ENCODE measurements at regions not wholly inside any gene's neighbourhood (a gene's known extent, or its start where the extent isn't known, plus 50 kb on each side); places are given as distances from the start of the nearest gene placed in this dataset.
"Not testable (repeated sequence)": the region's sequence is repeated elsewhere in the genome, so short reads cannot be mapped to it uniquely, and the experiment has no call there.

GRCh38 chr7:152511736-152512135 lies 75.9 kb upstream of the KMT2C start:
- Histone ChIP-seq H3K36me3 (ENCODE audit: control insufficient read depth, insufficient read depth, low read length) (no peaks in the 10 kb centered on the region), H3K9me3 (ENCODE audit: control insufficient read depth, low read length) (no peaks in the 10 kb centered on the region), H3K4me1 (ENCODE audit: control insufficient read depth, insufficient read depth, low read length, poor library complexity, severe bottlenecking) (peaks cover 7% of the 10 kb centered on the region), H3K27ac (ENCODE audit: insufficient read depth, low read length, poor library complexity, severe bottlenecking) (no peak overlapping the region), H3K27me3 (replicated peaks; ENCODE audit: control insufficient read depth, insufficient read depth, low read length, poor library complexity, severe bottlenecking) (no peaks in the 10 kb centered on the region), H3K4me3 (ENCODE audit: insufficient read depth, low read depth, low read length, poor library complexity, severe bottlenecking) (no peak overlapping the region)
- DNase-seq, result no peak

DNA sequence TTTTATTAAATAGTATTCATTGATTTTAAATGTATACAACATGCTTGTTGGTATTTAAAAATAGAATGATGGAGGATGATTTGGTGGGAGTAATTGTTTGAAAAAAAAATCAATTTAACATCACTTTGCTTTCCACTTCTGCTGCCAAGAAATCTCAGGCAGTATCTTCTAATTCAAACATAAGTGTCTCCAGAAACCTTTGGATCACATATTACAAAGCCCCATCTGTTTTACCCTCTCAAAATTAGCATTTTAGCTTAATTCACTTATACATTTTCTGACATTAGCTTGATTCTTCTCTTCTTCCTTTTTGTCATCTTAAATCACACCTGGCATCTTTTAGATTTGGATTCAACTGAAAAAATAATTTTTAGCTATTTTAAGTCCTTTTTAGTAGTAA lies 72.9 kb upstream of the KMT2C start:
- H3K36me3 ChIP-seq (ENCODE audit: control insufficient read depth, insufficient read depth, low read length), result no peaks in the 10 kb centered on the region
- no peak for DNase-seq
- H3K27me3 ChIP-seq (replicated peaks; ENCODE audit: control insufficient read depth, insufficient read depth, low read length, poor library complexity, severe bottlenecking), result no peaks in the 10 kb centered on the region
- no peak overlapping the region for H3K4me3 ChIP-seq (ENCODE audit: insufficient read depth, low read depth, low read length, poor library complexity, severe bottlenecking)
- peaks cover 7% of the 10 kb centered on the region for H3K4me1 ChIP-seq (ENCODE audit: control insufficient read depth, insufficient read depth, low read length, poor library complexity, severe bottlenecking)
- no peaks in the 10 kb centered on the region for H3K9me3 ChIP-seq (ENCODE audit: control insufficient read depth, low read length)
- no peak overlapping the region for H3K27ac ChIP-seq (ENCODE audit: insufficient read depth, low read length, poor library complexity, severe bottlenecking)

DNA sequence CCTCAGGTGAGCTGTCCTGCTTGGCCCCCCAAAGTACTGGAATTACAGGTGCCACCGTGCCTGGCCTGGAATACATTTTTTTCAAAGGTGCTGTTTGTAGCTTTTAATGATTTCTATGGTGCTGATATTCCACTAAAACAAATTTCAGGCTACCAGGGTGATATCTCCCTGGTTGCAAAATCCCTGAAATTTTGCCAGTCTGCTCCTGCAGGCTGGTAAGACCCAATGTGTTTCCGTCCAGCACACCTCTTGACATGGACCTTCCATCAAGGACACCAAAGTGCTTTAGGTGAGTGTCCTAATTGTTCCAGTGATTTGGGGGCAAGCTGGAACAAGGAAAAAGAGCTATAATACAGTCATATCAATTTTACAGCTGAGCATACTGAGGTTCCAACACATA lies 69.8 kb upstream of the KMT2C start:
- Histone ChIP-seq H3K27ac (ENCODE audit: insufficient read depth, low read length, poor library complexity, severe bottlenecking) (no peak overlapping the region), H3K4me3 (ENCODE audit: insufficient read depth, low read depth, low read length, poor library complexity, severe bottlenecking) (no peak overlapping the region), H3K4me1 (ENCODE audit: control insufficient read depth, insufficient read depth, low read length, poor library complexity, severe bottlenecking) (no peaks in the 10 kb centered on the region), H3K9me3 (ENCODE audit: control insufficient read depth, low read length) (no peaks in the 10 kb centered on the region), H3K36me3 (ENCODE audit: control insufficient read depth, insufficient read depth, low read length) (no peaks in the 10 kb centered on the region), H3K27me3 (replicated peaks; ENCODE audit: control insufficient read depth, insufficient read depth, low read length, poor library complexity, severe bottlenecking) (no peaks in the 10 kb centered on the region)
- DNase-seq, result no peak

- Histone ChIP-seq H3K27me3 (replicated peaks; ENCODE audit: control insufficient read depth, insufficient read depth, low read length, poor library complexity, severe bottlenecking) (no peaks in the 10 kb centered on the region), H3K4me1 (ENCODE audit: control insufficient read depth, insufficient read depth, low read length, poor library complexity, severe bottlenecking) (no peaks in the 10 kb centered on the region), H3K36me3 (ENCODE audit: control insufficient read depth, insufficient read depth, low read length) (no peaks in the 10 kb centered on the region), H3K4me3 (ENCODE audit: insufficient read depth, low read depth, low read length, poor library complexity, severe bottlenecking) (no peak overlapping the region), H3K27ac (ENCODE audit: insufficient read depth, low read length, poor library complexity, severe bottlenecking) (no peak overlapping the region), H3K9me3 (ENCODE audit: control insufficient read depth, low read length) (no peaks in the 10 kb centered on the region)
- DNase-seq, result no peak
These were observed 69.0 kb upstream of the KMT2C start for GRCh38 chr7:152504816-152505215.

GRCh38 chr7:152504367-152504766 lies 68.6 kb upstream of the KMT2C start:
- Histone ChIP-seq H3K27ac (ENCODE audit: insufficient read depth, low read length, poor library complexity, severe bottlenecking) (no peak overlapping the region), H3K9me3 (ENCODE audit: control insufficient read depth, low read length) (no peaks in the 10 kb centered on the region), H3K4me1 (ENCODE audit: control insufficient read depth, insufficient read depth, low read length, poor library complexity, severe bottlenecking) (no peaks in the 10 kb centered on the region), H3K27me3 (replicated peaks; ENCODE audit: control insufficient read depth, insufficient read depth, low read length, poor library complexity, severe bottlenecking) (no peaks in the 10 kb centered on the region), H3K36me3 (ENCODE audit: control insufficient read depth, insufficient read depth, low read length) (no peaks in the 10 kb centered on the region), H3K4me3 (ENCODE audit: insufficient read depth, low read depth, low read length, poor library complexity, severe bottlenecking) (no peak overlapping the region)
- DNase-seq, result no peak

DNA sequence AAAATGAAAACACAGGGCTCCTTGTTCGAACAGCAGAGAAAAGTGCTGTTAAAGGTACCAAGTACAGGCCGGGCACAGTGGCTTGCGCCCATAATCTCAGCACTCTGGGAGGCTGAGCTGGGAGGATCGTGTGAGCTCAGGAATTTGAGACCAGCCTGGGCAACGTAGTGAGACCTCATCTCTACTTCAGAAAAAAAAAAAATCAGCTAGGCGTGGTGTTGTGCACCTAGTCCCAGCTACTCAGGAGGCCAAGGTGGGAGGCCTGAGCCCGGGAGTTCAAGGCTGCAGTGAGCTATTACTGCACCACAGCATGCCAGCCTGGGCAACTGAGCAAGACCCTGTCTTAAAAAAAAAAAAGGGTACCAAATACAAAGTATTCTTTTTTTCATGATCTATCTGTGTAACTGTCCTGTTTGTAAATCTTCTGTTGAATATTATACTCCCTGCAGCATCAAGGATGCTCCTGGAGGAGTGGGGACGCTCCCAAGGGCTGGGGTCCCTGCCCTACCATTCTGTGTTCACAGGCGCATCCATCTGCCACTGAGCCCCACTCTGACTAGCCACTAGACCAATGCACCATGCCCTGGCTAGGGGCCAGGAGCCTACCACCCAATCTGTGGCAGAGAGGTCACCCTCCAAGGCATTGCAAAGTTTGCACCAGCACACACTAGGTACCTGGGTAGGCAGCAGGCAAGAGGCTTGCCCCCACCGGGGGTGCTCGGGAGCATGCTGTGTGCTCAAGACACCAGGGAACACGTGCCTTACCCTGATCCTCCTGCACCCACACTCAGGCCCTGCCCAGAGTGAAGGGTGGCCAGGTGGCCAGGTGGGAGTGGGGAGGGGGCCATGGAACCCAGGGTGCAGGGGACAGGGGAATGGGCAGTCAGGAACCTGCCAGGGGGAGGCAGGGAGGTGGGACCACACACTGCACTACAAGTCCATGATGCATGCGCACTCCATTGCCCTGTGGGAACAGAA lies 67.3 kb upstream of the KMT2C start:
- Histone ChIP-seq H3K9me3 (ENCODE audit: control insufficient read depth, low read length) (no peaks in the 10 kb centered on the region), H3K27me3 (replicated peaks; ENCODE audit: control insufficient read depth, insufficient read depth, low read length, poor library complexity, severe bottlenecking) (no peaks in the 10 kb centered on the region), H3K36me3 (ENCODE audit: control insufficient read depth, insufficient read depth, low read length) (no peaks in the 10 kb centered on the region), H3K4me3 (ENCODE audit: insufficient read depth, low read depth, low read length, poor library complexity, severe bottlenecking) (no peak overlapping the region), H3K27ac (ENCODE audit: insufficient read depth, low read length, poor library complexity, severe bottlenecking) (no peak overlapping the region), H3K4me1 (ENCODE audit: control insufficient read depth, insufficient read depth, low read length, poor library complexity, severe bottlenecking) (no peaks in the 10 kb centered on the region)
- DNase-seq, result no peak

DNA sequence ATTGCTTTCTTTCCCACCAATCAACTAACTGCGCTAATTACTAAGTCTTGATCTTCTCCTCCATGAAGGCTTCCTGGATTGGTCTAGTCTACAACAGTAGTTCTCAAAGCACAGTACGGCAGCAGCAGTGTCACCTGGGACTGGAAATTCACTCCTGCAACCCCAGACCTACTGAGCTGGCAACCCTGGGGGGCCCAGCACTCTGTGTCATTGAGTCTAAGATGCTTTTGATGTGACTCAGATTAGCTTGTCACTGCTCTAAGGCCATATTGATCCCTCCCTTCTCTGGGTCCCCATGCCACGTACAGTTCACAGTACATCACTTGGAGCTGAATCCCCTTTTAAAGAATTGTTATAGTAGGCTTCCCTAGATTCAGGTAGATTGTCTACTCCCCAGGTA lies 65.7 kb upstream of the KMT2C start:
- H3K27me3 ChIP-seq (replicated peaks; ENCODE audit: control insufficient read depth, insufficient read depth, low read length, poor library complexity, severe bottlenecking), result no peaks in the 10 kb centered on the region

GRCh38 chr7:152499969-152500368 lies 64.2 kb upstream of the KMT2C start:
- H3K9me3 ChIP-seq (ENCODE audit: control insufficient read depth, low read length); H3K4me3 ChIP-seq (ENCODE audit: insufficient read depth, low read depth, low read length, poor library complexity, severe bottlenecking); H3K36me3 ChIP-seq (ENCODE audit: control insufficient read depth, insufficient read depth, low read length); H3K27me3 ChIP-seq (replicated peaks; ENCODE audit: control insufficient read depth, insufficient read depth, low read length, poor library complexity, severe bottlenecking); H3K27ac ChIP-seq (ENCODE audit: insufficient read depth, low read length, poor library complexity, severe bottlenecking); H3K4me1 ChIP-seq (ENCODE audit: control insufficient read depth, insufficient read depth, low read length, poor library complexity, severe bottlenecking); DNase-seq: not testable (repeated sequence)

More for the DNA sequence above, 65.7 kb upstream of the KMT2C start:
- no peak overlapping the region for H3K4me3 ChIP-seq (ENCODE audit: insufficient read depth, low read depth, low read length, poor library complexity, severe bottlenecking)
- H3K9me3 ChIP-seq (ENCODE audit: control insufficient read depth, low read length), result no peaks in the 10 kb centered on the region
- no peak for DNase-seq
- H3K27ac ChIP-seq (ENCODE audit: insufficient read depth, low read length, poor library complexity, severe bottlenecking), result no peak overlapping the region
- no peaks in the 10 kb centered on the region for H3K36me3 ChIP-seq (ENCODE audit: control insufficient read depth, insufficient read depth, low read length)
- no peaks in the 10 kb centered on the region for H3K4me1 ChIP-seq (ENCODE audit: control insufficient read depth, insufficient read depth, low read length, poor library complexity, severe bottlenecking)

- Histone ChIP-seq H3K27ac (ENCODE audit: insufficient read depth, low read length, poor library complexity, severe bottlenecking) (no peak overlapping the region), H3K4me3 (ENCODE audit: insufficient read depth, low read depth, low read length, poor library complexity, severe bottlenecking) (no peak overlapping the region), H3K27me3 (replicated peaks; ENCODE audit: control insufficient read depth, insufficient read depth, low read length, poor library complexity, severe bottlenecking) (no peaks in the 10 kb centered on the region), H3K36me3 (ENCODE audit: control insufficient read depth, insufficient read depth, low read length) (no peaks in the 10 kb centered on the region), H3K9me3 (ENCODE audit: control insufficient read depth, low read length) (no peaks in the 10 kb centered on the region), H3K4me1 (ENCODE audit: control insufficient read depth, insufficient read depth, low read length, poor library complexity, severe bottlenecking) (no peaks in the 10 kb centered on the region)
- no peak for DNase-seq
These were observed 60.1 kb upstream of the KMT2C start for GRCh38 chr7:152495867-152496266.

- H3K36me3 ChIP-seq (ENCODE audit: control insufficient read depth, insufficient read depth, low read length), result no peaks in the 10 kb centered on the region
- no peaks in the 10 kb centered on the region for H3K4me1 ChIP-seq (ENCODE audit: control insufficient read depth, insufficient read depth, low read length, poor library complexity, severe bottlenecking)
- no peak overlapping the region for H3K27ac ChIP-seq (ENCODE audit: insufficient read depth, low read length, poor library complexity, severe bottlenecking)
- no peak overlapping the region for H3K4me3 ChIP-seq (ENCODE audit: insufficient read depth, low read depth, low read length, poor library complexity, severe bottlenecking)
- no peak for DNase-seq
- H3K9me3 ChIP-seq (ENCODE audit: control insufficient read depth, low read length), result no peaks in the 10 kb centered on the region
- H3K27me3 ChIP-seq (replicated peaks; ENCODE audit: control insufficient read depth, insufficient read depth, low read length, poor library complexity, severe bottlenecking), result no peaks in the 10 kb centered on the region
These were observed 57.1 kb upstream of the KMT2C start for GRCh38 chr7:152492952-152493351.
